Nucleus accumbens (tissue), 56 donors: ENCODE measurements at regions not wholly inside any gene's neighbourhood (a gene's known extent, or its start where the extent isn't known, plus 50 kb on each side); places are given as distances from the start of the nearest gene placed in this dataset.

Experiments used
- DNase-seq, 56 donors: peaks; one replicate each; lab custom pipeline; 2025; lab: John Stamatoyannopoulos, UW

DNA sequence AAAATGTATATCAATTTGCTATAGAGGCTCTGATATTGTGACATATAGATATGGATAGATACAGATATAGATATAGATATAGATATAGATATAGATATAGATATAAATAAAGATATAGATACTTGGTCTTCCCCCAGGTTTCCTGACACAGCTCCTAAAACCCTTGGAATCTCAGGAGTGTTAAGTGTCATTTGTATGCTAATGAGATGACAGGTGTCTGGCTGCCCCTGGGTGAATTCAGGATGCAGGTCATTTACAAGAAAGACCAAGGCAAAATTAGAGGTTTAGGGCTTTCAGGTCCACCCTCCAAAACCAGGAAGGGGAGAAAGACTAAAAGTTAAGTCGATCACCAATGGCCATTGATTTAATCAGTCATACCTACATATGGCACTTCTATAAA is 1034.8 kb downstream of the PDHA2 start:
- DNase-seq, result no peak

DNA sequence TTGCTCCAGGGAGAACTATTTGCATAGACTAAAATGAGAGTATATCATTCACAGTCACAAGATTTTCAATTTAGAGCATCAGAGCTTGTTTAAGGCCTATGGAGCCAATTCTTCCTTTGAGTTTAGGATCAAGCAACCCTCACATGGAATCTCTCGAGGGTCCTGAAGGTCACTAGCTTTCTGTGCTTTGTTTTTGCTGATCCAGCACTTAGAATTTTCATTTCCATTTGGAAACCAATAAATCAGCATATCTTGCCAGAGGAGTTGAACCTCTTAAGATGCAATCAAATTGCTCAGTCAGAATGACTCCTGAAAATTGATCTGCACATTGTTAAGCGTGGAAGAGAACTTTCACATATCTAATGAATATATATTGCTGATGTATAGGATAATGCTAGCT is 1039.6 kb downstream of the PDHA2 start:
- DNase-seq, result no peak

DNA sequence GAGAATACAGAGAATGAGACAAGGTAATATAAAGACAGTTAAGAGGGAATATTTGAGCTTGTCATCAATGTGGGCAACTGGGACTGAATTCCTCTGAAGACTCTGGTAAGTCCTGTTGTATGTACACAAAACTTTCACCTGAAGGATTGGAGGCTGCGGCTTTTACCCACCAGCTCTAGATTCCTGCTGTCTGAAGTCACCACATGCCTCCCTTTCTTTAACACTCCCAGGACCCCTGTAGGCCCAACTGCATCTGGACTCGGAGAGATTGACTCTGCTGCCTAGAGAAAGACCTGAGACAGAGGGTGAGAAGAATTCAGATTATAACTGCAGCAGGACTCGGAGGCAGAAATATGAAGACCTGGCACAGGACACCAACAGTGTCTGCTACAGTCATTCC is 1048.0 kb downstream of the PDHA2 start:
- DNase-seq, result no peak

DNA sequence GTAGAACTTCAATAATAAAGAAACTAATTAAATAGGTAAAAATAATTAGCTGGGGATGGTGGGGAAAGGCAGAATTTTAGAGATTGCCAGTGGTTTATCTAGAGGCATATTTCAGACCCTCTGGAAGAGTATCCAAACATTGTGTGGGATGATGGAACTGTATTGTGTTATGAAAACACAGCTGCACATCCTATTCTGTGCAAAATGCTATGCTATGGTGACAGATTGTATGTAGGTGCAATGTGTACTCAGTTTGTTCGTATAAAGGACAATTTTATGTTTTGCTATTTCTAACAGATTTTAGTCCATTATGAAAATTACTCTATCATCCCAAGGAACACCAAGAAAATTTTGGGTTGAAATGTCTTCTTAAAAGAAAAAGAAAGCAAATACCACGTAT is 1054.7 kb downstream of the PDHA2 start:
- no peak for DNase-seq

DNA sequence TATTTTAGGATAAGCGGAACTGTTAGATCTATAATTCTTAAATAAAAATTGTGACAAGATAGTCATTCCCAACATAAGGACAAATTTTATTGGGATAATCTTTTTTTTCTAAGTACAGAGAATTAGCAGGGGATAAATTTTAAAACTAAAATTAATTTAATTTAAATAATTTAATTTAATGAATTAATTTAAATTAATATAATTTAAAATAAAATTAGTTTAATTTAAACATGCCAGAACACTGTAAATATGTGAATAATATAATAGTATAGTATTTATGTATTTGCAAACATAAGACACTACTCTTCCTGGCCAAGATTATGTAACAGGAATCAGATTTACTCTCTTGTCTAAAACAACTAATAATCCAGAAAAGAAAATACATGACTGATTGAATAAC is 1055.9 kb downstream of the PDHA2 start:
- DNase-seq, result no peak

DNA sequence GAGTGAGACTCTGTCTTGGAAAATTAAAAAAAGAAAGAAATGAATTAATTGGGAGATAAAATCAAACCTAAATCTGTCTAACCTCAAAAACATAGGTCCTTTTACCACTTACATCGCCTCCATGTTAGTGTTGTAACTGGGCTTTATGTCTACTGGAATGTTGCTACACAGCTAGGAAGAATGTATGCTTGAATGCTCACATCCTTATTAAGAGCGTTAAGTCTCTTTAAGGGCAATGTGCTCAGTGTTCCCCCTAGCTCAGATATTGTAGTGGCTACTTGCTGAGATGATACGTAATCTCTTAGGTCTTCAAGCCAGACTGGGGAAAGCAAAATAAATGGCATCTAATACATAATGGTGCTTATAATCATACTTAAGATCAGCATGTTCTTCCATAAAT is 1072.8 kb downstream of the PDHA2 start:
- DNase-seq, result no peak

DNA sequence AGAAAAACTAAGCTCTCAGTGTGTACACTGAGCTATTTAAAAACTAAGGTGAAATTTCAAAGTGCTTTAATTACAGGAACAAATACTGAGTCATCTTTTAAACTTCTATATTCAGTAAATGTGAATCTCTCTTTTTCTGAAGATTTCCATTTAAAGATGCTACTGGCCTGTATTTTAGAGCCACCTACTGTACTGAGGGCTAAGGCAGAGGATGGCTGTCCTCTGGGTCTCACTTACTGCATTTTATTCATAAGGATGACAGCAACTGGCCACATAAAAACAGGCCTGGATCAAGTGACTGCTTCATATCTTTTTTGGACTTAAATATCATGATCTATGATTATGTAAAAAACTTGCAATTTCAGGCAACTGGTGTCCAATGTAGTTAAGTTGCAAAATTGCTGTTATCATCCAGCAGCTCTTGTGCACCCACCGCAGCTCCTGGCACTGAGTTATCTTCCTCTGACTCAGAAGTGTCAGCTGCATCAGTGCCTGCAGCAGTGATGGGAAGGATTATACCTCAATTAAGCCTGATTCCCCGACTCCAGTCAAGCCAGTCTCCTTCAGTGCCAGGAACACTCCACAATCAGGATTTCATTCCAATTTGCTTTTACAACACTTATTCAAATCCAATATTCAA is 1073.7 kb downstream of the PDHA2 start:
- peak in 24 of 56 donors; percentile 0 to 51 (median 10) for DNase-seq

DNA sequence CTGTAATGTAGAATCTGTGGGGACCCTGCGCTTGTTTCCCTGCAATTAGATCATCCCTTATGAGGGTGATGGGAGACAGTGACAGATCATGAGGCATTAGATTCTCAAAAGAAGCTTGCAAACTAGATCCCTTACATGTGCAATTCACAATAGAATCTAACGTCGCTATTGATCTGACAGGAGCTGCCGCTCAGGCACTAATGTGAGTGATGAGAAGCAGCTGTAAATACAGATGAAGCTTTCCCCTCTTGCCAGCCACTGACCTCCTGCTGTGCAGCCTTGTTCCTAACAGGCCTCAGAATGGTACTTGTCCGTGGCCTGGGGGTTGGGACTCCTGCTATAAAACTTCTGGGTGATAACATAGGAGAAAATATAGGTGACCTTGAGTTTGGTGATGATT is 1076.8 kb downstream of the PDHA2 start:
- DNase-seq, result no peak

DNA sequence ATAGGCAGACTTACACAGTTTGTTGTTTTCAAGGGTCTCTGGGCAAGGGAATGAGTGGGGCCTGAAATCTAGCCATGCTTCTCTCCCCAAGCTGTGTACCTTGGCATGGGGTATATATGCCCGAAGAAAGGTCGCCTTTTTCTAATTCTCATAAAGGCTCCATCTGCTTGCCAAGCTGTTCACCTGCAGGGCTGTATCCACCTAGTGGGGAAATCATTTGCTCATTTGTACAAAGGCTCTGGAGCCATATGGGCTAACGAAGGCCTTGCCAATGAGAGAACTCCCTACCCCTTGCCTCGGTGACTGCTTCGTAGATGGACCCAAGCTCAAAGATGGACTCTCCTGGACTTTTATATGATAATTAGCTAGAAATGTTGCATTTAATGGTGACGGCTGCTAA is 1097.0 kb downstream of the PDHA2 start:
- no peak for DNase-seq

DNA sequence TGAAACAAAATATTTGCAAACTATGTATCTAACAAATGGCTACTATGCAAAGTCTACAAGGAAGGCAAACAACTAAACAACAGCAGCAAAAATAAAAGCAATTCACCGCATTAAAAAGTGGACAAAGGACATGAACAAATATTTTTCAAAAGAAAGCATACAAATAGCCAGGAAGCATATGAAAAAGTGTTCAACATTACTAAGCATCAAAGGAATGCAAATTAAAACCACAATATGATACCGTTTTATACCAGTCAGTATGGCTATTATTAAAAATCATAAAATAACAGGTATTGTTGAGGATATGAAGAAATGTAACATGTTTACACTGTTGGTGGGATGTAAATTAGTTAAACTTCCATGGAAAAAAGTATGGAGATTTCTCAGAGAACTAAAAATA is 1106.7 kb downstream of the PDHA2 start:
- no peak for DNase-seq

DNA sequence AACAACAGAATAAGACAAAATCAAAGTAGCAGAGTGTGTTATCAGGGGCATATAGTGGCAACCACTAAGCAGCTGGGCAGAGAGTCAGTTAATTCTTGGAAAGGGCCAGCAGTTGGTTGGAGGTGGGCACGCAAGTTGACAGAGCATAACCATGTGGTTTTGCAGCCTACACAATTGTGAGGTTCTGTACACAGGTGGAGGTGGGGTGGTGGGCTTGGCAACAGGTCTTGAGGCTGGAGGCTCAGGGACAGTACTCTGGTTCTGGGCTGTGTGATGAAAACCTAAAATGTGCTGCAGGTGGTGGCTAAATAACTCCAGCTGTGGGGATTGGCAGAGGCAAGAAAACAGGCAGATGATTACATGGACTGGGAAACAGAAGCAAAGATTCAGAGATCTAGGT is 1112.7 kb downstream of the PDHA2 start:
- no peak for DNase-seq

DNA sequence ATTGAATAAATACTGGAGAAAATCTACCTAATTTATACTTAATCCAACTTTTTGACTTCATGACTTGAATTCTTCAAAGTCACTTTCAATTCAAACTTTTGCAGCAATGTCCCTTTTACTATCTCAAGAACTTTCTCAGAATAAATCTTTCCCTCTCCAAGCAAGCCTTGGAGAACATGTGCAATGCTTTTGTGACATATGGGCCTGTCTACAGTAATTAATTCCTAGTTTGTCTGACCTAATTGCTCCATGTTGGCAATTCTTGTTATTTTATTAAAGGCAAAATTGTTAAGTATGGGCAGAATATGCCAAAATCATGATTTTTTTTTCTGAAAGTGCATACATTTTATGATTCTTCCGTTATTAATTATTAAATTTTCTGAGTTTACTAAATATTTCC is 1115.3 kb downstream of the PDHA2 start:
- DNase-seq, result no peak

DNA sequence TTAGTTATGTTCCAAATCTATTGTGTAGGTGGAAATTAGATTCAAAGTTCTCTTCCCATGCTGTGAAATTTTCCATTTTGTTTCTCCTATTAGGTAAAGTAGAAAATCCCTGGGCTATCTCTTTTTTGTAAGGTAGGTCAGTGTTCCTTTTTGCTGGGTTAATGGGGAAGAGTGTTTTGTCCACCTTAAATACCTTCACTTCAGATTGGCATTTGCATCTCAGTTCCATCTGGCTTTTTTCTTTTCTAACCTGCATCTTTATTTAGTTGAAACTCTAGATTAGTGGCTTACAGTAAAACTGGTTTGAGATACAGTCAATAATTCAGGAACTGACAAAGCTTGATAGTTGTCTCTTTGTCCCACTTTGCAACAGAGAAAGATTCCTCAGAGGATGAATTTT is 1115.8 kb downstream of the PDHA2 start:
- DNase-seq, result no peak

DNA sequence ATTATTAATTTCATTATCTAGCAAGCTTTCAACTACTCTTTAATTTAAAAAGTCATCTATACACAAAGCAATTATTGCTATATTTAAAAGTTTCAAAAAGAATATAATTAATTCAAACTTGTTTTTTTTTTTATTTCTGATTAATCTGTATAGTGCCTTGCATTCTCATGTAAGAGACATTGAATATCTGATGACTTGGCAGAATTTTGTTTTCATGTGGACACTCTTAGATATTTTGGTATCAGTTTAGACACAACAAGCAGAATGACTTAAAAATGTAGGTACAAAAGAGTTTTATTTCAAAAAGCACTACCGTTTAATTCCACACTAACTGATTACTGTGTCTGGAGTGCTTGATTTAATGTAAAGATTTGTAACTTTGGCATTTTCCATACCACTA is 1129.6 kb downstream of the PDHA2 start:
- DNase-seq, result no peak

DNA sequence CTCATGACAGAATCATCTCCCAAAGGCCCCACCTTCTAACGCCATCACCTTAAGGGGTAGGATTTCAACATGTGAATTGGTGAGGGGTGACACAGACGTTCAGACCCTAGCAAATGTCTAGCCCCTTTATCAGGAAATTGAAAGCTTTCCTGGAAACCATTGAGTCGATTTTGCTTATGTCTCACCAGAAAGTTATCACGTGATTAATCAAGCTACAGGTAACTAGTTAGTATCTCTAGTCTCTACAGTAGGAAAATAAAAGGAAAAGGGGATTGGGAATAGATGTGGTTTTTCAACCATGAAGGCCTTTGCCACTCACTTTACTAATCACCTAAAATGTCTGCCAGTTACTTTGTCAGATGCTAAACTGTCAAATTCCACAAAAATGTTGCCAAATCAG is 1133.0 kb downstream of the PDHA2 start:
- no peak for DNase-seq

DNA sequence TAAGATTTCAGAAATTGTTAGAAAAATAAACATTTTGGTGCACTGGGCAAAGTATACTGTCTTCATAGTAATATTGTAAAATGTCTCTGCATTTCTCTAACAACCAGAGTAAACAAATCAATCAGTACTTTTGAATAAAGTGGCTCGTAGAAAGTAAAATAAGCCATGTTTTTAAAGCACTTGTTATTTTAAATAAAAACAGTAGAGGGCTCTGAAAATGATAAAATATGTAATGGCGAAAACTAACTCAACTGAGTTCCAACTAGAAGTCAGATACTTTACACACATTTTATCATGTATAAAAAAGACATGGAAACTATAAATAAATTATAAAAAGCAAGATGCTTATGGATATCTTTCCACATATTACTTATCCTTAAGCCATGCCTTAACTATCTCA is 1134.4 kb downstream of the PDHA2 start:
- no peak for DNase-seq

DNA sequence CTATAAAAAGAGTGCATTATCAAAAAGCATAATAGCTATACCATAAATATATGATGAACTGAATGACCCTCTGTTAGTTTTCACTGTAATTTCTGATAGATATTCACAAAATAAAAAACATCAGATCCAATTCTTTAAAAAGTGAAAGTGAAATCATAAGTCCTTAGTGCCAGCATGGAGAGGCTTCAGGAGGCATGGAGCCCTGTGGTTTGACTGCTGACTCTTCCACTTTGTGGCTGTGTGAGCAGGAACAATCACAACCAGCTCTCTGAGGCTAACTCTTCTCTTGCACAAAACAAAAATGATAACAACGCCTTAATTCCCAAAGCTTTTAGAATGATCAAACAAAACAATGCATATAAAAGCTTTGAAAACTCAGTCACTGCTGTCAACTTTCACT is 1143.9 kb downstream of the PDHA2 start:
- no peak for DNase-seq

DNA sequence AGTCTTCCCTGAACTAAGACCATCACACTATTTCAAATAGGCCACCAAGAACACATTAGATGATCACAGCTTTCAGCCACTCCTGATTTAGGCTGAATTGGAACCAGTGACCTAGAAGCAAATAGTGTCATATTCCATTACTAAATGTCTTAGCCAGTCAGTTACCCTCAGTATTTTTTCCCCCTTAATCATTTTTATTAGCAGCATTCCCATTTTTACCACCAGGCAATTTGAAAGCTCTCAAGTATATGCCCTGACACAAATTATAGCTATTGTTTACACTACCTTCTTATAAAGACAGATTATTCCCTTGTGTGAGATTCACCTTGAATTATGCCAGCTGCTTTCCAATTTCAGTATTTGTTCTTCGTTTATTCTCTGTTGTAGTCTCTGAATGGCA is 1146.9 kb downstream of the PDHA2 start:
- DNase-seq, result no peak

DNA sequence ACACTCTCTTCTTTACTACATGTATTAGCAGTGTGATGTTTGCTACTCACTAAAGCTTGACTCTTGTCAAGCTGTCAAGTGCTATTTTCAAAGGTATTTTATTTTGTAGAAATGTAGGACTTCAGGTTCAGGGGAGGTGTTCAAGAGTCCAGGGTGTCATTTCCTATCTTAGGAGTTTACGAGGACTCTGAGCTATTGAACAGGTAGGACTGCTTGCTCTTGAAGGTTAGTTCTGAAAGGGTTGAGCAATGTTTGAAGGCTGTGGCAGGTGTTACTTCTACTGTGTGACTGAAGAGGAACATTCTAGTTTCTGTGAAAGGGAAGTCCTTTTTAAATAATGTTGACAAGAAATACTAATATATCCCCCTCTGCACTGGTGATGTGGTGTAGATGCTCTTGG is 1151.2 kb downstream of the PDHA2 start:
- DNase-seq, result no peak

DNA sequence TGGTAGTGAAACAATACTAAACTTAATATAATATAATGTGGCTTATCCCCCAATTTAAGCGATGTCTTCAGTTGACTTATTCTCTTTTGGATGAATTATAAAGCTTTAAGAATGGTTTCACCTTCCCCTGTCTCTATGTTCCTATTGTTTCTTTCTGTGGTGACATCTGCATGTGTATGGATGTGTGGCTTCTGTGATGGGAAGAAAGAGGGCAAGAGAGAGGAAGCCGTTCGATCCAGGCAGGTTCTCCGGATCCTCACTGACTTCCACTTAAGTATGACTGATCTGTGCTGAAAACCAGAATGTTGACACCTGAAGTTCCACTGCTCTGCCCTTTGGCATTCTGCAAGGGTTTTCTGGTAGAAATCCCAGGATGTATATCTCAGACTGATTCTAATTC is 1150.8 kb downstream of the STPG2 start:
- DNase-seq, result no peak

DNA sequence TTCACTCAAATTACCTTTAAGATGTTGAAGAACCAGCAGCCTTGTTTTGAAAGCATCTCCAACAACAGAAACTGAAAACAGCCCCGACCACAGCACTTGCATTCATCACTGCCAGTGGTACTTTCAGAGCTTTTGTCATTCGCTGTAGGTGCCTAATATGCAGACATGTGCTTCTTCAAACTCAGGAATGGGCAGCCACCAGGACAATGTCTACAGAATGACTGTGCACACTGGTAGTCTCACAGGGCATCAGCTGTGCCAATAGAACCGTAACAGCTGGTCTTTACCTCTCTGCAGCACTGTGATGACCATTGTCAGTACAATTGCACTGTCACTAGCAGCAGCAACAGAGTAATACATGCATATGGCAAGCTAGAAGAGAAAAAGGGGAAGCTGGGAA is 1149.7 kb downstream of the STPG2 start:
- no peak for DNase-seq

DNA sequence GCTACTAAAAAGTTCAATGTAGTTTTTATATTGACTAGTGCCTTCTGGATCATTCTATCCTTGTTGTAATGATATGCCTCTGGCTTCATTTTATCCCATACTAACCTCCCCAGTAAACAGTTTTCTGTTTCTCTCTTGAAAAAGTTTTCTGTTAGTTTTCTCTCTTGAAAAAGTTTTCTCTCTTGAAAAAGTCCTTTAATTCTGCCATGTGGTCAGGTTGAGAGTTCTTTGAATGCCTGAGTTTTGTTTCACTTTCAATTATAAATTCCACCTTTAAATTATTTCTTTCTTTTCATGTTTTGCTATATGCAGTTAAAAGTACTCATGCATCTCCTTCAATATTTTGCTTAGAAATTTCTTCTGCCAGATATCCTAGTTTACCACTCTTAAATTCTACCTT is 1139.6 kb downstream of the STPG2 start:
- DNase-seq, result no peak

DNA sequence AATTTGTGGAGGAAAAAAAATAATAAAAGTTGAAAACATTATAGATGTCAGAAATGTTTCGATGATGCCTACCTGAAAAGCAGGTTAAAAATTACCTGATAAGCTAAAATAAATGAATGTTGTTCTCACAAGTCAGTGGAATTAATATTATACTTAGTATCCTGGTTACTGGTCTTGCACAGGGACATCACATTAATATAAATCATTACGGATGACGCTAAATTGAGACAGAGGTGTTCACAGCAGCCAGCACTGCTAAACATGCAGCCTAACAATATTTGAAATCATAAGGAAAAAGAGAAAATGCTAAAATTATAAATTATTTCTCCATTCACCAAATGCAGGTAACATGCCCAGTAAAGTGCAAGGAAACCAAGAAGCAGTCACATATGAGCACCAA is 1130.0 kb downstream of the STPG2 start:
- DNase-seq, result no peak
